K562 (cell line): ENCODE measurements at regions not wholly inside any gene's neighbourhood (a gene's known extent, or its start where the extent isn't known, plus 50 kb on each side); places are given as distances from the start of the nearest gene placed in this dataset.

ENCODE experiments used
- CSDE1 ChIP-seq, 2 experiments: fragments of 450-650 bp; IDR thresholded peaks; 2 replicates each; pipeline ENCODE4 v1.6.1; 2016; ENCODE audit warnings: mild to moderate bottlenecking in 1 of 2
- TF ChIP-seq, protein P1 (sequence below): fragments of 250-450 bp; sonication (Bioruptor Pico); IDR thresholded peaks from 2 replicates; pipeline ENCODE4 v1.5.0; 2020; ENCODE audit warnings: mild to moderate bottlenecking, borderline replicate concordance

DNA sequence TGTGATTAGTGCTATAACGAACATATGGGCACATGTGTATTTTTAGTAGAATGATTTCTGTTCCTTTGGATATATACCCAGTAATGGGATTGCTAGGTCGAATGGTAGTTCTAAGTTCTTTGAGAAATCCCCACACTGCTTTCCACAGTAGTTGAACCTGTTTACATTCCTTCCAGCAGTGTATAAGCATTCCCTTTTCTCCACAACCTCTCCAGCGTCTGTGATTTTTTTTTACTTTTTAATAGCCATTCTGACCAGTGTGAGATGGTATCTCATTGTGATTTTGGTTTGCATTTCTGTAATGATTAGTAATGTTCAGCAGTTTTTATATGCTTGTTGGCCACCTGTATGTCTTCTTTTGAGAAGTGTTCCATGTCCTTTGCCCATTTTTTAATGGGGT, 81.8 kb upstream of the SLC44A3 start:
- TF ChIP-seq, protein P1, sequence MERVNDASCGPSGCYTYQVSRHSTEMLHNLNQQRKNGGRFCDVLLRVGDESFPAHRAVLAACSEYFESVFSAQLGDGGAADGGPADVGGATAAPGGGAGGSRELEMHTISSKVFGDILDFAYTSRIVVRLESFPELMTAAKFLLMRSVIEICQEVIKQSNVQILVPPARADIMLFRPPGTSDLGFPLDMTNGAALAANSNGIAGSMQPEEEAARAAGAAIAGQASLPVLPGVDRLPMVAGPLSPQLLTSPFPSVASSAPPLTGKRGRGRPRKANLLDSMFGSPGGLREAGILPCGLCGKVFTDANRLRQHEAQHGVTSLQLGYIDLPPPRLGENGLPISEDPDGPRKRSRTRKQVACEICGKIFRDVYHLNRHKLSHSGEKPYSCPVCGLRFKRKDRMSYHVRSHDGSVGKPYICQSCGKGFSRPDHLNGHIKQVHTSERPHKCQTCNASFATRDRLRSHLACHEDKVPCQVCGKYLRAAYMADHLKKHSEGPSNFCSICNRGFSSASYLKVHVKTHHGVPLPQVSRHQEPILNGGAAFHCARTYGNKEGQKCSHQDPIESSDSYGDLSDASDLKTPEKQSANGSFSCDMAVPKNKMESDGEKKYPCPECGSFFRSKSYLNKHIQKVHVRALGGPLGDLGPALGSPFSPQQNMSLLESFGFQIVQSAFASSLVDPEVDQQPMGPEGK (CRISPR knock-in tag), result no peak
- TF ChIP-seq CSDE1 (IDR thresholded peaks at IDR 0.05), result no peak
